ENCODE measurements at regions not wholly inside any gene's neighbourhood (a gene's known extent, or its start where the extent isn't known, plus 50 kb on each side); places are given as distances from the start of the nearest gene placed in this dataset.

DNA sequence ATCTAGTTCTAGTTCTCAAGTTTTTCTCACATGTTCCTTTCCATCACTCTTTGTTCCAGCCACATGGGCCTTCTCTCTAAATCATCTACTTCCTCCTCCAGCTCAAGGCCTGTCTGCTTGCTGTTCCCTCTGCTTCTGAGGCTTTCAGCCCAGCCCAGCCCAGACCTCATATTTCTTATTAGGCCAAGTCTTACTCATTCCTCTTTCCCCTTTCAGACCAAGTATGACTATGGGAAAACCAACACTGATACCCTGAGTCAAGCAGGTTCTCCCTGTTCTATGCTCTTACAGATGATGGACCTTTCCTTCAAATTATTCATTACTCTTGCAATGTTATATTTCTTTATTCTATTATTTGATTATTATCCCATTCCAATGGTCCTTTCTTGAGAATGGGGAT lies 80.3 kb upstream of the SEM1 start:
- TF ChIP-seq GATA2 (IDR thresholded peaks at IDR 0.05; ENCODE audit: low read depth, low read length): no peak
- no peak for TF ChIP-seq GATA3 (IDR thresholded peaks at IDR 0.05; ENCODE audit: low read depth, low read length)
